ENCODE measurements at regions not wholly inside any gene's neighbourhood (a gene's known extent, or its start where the extent isn't known, plus 50 kb on each side); places are given as distances from the start of the nearest gene placed in this dataset.

DNA sequence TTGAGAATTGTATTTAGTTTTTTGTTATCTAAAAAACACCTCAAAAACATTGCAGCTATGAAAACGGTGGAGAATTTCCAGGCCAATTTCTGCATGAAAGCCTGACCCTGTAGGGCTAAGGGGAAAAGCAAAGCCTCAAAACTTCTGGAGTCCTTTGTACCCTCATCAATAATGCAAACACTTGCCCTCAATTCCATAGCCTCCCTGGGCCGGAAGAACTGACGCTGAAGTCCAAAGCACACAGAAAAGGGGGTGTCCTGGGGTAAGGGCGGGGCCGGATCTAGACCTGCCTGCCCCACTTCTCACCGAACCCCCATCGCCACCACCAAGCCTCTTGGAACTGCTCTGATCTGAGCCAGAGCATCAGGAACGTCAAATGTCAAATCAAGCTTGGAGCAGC lies 173.9 kb upstream of the S100G start:
- TF ChIP-seq, protein P1, sequence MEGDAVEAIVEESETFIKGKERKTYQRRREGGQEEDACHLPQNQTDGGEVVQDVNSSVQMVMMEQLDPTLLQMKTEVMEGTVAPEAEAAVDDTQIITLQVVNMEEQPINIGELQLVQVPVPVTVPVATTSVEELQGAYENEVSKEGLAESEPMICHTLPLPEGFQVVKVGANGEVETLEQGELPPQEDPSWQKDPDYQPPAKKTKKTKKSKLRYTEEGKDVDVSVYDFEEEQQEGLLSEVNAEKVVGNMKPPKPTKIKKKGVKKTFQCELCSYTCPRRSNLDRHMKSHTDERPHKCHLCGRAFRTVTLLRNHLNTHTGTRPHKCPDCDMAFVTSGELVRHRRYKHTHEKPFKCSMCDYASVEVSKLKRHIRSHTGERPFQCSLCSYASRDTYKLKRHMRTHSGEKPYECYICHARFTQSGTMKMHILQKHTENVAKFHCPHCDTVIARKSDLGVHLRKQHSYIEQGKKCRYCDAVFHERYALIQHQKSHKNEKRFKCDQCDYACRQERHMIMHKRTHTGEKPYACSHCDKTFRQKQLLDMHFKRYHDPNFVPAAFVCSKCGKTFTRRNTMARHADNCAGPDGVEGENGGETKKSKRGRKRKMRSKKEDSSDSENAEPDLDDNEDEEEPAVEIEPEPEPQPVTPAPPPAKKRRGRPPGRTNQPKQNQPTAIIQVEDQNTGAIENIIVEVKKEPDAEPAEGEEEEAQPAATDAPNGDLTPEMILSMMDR (IDR thresholded peaks at IDR 0.05) = no peak
- no peak for TF ChIP-seq POLR2A (IDR thresholded peaks at IDR 0.05)

Data from heart left ventricle (tissue), 13 donors.